Left ventricle myocardium inferior (tissue), 1 donor: ENCODE measurements at regions not wholly inside any gene's neighbourhood (a gene's known extent, or its start where the extent isn't known, plus 50 kb on each side); places are given as distances from the start of the nearest gene placed in this dataset.

Experiments
- DNase-seq: peaks from one replicate; pipeline ENCODE4 v3.0.0-alpha.2; 2020
- H3K27ac ChIP-seq: fragments of 200-600 bp; replicated peaks from 2 replicates; pipeline ENCODE4 v1.8.0; 2021
- H3K27me3 ChIP-seq: fragments of 200-600 bp; 2 replicates; pipeline ENCODE4 v1.8.0; 2021; ENCODE audit warnings: low read depth
- H3K36me3 ChIP-seq: fragments of 200-600 bp; 2 replicates; pipeline ENCODE4 v1.8.0; 2021
- H3K4me1 ChIP-seq: fragments of 200-600 bp; 2 replicates; pipeline ENCODE4 v1.8.0; 2021
- H3K4me3 ChIP-seq: fragments of 200-600 bp; 2 replicates; pipeline ENCODE4 v1.8.0; 2021; ENCODE audit warnings: mild to moderate bottlenecking, moderate library complexity
- H3K9me3 ChIP-seq: fragments of 200-600 bp; replicated peaks from 2 replicates; pipeline ENCODE4 v1.8.0; 2021
- CTCF ChIP-seq: fragments of 200-600 bp; IDR thresholded peaks from 2 replicates; pipeline ENCODE4 v1.8.0; 2021; ENCODE audit warnings: antibody characterized with exemption, mild to moderate bottlenecking, borderline replicate concordance
- intact Hi-C: fragments of 100-400 bp; cut with micrococcal nuclease; formaldehyde crosslinking; loops from one replicate; pipeline ENCODE4 v1.11.0; 2022
- donor health status: DM: no; HTN: yes; CAD: no; lungs with severe emphysema.

DNA sequence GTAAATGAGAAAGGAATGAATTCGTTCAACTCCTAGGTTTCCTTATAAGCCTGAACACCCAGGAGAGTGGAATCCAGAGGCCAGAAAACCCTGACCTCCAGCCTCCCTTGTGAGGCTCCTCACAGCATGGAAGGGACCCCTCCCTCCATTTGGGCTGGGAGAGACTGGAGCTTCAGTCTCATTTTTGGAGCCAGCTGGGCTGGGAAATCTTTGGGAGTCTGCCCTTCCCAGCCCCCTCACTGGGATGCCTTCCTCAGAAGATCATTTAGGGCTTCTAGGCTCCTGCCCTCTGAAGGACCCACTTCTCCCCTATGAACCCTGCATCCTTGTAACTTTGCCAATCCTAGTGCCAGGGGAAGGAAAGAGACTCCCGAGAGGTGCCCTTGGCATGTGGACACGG lies 346.1 kb downstream of the CYP26B1 start:
- intact Hi-C loops: loop anchor here (10.0 kb wide), 2 partner anchors 117 to 353 kb away; no protein-coding TSS in a partner anchor
- H3K9me3 ChIP-seq: no peaks in the 10 kb centered on the region
- no peak for DNase-seq

DNA sequence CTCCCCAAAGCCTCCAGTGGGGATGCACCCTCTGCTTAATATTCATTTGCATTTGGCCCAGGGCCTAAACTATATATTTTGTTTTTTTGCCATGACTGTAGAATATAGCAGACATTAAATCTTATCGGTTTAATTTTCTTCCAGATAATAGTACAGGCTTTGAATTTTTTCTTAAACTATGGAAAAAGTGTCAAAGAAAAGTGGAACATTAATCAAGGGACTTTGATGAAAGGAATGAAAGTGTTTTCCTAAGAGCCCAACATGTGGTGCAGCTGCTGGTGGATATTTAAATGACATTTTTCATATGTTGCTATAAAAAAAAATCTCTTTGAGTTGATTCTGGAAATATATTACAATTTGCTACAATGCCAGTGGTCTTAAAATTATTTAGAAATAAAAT lies 346.8 kb downstream of the CYP26B1 start:
- TF ChIP-seq CTCF: no peak
- DNase-seq: no peak
- intact Hi-C loops: loop anchor here (10.0 kb wide), 2 partner anchors 116 to 354 kb away; no protein-coding TSS in a partner anchor
- Histone ChIP-seq H3K4me1 (peaks cover 17% of the 10 kb centered on the region), H3K27me3 (peaks cover 8% of the 10 kb centered on the region), H3K4me3 (no peak overlapping the region), H3K9me3 (no peaks in the 10 kb centered on the region), H3K27ac (no peak overlapping the region), H3K36me3 (no peaks in the 10 kb centered on the region)

More for the DNA sequence above, 346.1 kb downstream of the CYP26B1 start:
- Histone ChIP-seq H3K4me1 (peaks cover 17% of the 10 kb centered on the region), H3K36me3 (no peaks in the 10 kb centered on the region), H3K4me3 (no peak overlapping the region), H3K27ac (no peak overlapping the region), H3K27me3 (peaks cover 8% of the 10 kb centered on the region)
- no peak for TF ChIP-seq CTCF

- no peak for DNase-seq
- Histone ChIP-seq H3K27me3 (peaks cover 8% of the 10 kb centered on the region), H3K4me1 (peaks cover 17% of the 10 kb centered on the region), H3K9me3 (no peaks in the 10 kb centered on the region), H3K27ac (no peak overlapping the region), H3K4me3 (no peak overlapping the region), H3K36me3 (no peaks in the 10 kb centered on the region)
- intact Hi-C loops: loop anchor here (10.0 kb wide), 2 partner anchors 115 to 355 kb away; no protein-coding TSS in a partner anchor
- no peak for TF ChIP-seq CTCF
Measured at GRCh38 chr2:71800106-71800809, 346.9 kb downstream of the DYSF start.

GRCh38 chr2:71799013-71799575 lies 345.7 kb downstream of the DYSF start:
- Histone ChIP-seq H3K27me3 (peaks cover 8% of the 10 kb centered on the region), H3K4me3 (no peak overlapping the region), H3K27ac (no peak overlapping the region), H3K36me3 (no peaks in the 10 kb centered on the region), H3K9me3 (no peaks in the 10 kb centered on the region), H3K4me1 (peaks cover 17% of the 10 kb centered on the region)
- intact Hi-C loops: no loop called here
- DNase-seq: no peak
- no peak for TF ChIP-seq CTCF

DNA sequence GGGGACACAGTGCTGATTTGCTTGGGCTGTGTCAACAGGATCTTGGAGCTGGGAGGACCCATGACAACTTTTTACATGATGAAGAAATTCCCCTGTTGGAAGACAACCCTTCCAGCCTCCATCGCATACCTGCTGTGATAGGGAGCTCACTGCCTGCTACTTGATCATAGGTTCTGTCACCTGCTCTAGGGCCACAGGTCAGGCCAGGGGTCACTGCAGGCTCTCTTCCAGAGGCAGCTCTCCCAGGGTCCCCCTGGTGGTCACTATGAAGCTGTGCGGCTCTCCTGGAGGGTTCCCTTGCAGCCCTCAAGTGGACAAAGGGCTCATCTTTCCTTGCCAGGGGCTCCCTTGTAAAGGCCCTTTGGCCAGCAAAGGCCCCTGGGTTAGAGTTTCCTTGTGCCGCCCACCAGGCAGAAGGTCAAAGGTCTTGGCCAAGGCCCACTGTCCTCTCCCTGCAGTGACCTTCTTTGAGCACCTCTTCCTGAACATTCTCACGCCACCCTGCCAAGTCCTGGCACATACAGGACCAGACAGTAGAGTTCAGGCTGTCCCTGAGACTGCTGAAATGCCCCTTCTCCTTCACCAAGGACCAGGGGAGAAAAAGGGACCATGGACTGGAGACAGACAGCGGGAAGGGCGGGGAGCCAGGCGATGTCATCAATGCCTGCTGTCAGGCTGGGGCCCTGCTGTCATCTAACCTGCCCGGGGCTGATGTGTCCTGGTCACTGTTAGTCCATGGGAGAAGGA lies 345.1 kb downstream of the DYSF start:
- intact Hi-C loops: no loop called here
- DNase-seq: no peak
- Histone ChIP-seq H3K4me3 (no peak overlapping the region), H3K4me1 (peaks cover 17% of the 10 kb centered on the region), H3K36me3 (no peaks in the 10 kb centered on the region), H3K9me3 (no peaks in the 10 kb centered on the region), H3K27me3 (peaks cover 8% of the 10 kb centered on the region), H3K27ac (no peak overlapping the region)
- TF ChIP-seq CTCF: peak; percentile 84
